H9 (cell line): ENCODE measurements at regions not wholly inside any gene's neighbourhood (a gene's known extent, or its start where the extent isn't known, plus 50 kb on each side); places are given as distances from the start of the nearest gene placed in this dataset.

Source experiments
- DNase-seq: peaks from one replicate; pipeline ENCODE4 v3.0.0-alpha.2; 2017
- H2AFZ ChIP-seq: one replicate; pipeline ENCODE4 v1.6.1; 2013; ENCODE audit warnings: mild to moderate bottlenecking, low read length, control low read depth, moderate library complexity
- H2AK5ac ChIP-seq: 2 replicates; pipeline ENCODE4 v1.6.1; 2013; ENCODE audit warnings: low read length, control low read depth, mixed read lengths; ENCODE audit not compliant: insufficient read length
- H2BK120ac ChIP-seq: one replicate; pipeline ENCODE4 v1.6.1; 2013; ENCODE audit warnings: low read depth, mild to moderate bottlenecking, low read length, control low read depth, inconsistent platforms; ENCODE audit not compliant: poor library complexity, severe bottlenecking
- H2BK12ac ChIP-seq: 2 replicates; pipeline ENCODE4 v1.6.1; 2013; ENCODE audit warnings: low read length, control low read depth, mixed read lengths, low read depth; ENCODE audit not compliant: insufficient read length
- H2BK15ac ChIP-seq: 2 replicates; pipeline ENCODE4 v1.6.1; 2013; ENCODE audit warnings: low read depth, low read length, control low read depth
- H2BK20ac ChIP-seq: one replicate; pipeline ENCODE4 v1.6.1; 2013; ENCODE audit warnings: low read depth, mild to moderate bottlenecking, low read length, control low read depth, inconsistent platforms; ENCODE audit not compliant: poor library complexity, severe bottlenecking
- H2BK5ac ChIP-seq: 2 replicates; pipeline ENCODE4 v1.6.1; 2013; ENCODE audit warnings: low read length, control low read depth, mixed read lengths; ENCODE audit not compliant: insufficient read length
- H3K14ac ChIP-seq: 2 replicates; pipeline ENCODE4 v1.6.1; 2013; ENCODE audit warnings: low read length, control low read depth; ENCODE audit not compliant: insufficient read depth
- H3K18ac ChIP-seq: 2 replicates; pipeline ENCODE4 v1.6.1; 2013; ENCODE audit warnings: low read depth, mild to moderate bottlenecking, mixed read lengths, low read length, control low read depth; ENCODE audit not compliant: insufficient read length
- H3K23ac ChIP-seq: 2 replicates; pipeline ENCODE4 v1.6.1; 2013; ENCODE audit warnings: low read length, control low read depth, mixed read lengths, low read depth; ENCODE audit not compliant: insufficient read length
- H3K23me2 ChIP-seq: 2 replicates; pipeline ENCODE4 v1.6.1; 2013; ENCODE audit warnings: low read depth, mild to moderate bottlenecking, mixed read lengths, low read length, control low read depth; ENCODE audit not compliant: insufficient read length, poor library complexity, severe bottlenecking
- H3K27ac ChIP-seq: 2 replicates; pipeline ENCODE4 v1.5.1; 2013; ENCODE audit warnings: low read length, control low read depth, mixed read lengths, low read depth; ENCODE audit not compliant: insufficient read length
- H3K27me3 ChIP-seq: 2 replicates; pipeline ENCODE4 v1.6.1; 2013; ENCODE audit warnings: low read length, control low read depth, inconsistent platforms; ENCODE audit not compliant: insufficient read depth
- H3K4ac ChIP-seq: 2 replicates; pipeline ENCODE4 v1.6.1; 2013; ENCODE audit warnings: low read depth, mild to moderate bottlenecking, control low read depth, inconsistent platforms, low read length, moderate library complexity
- H3K4me1 ChIP-seq: 2 replicates; pipeline ENCODE4 v1.6.1; 2013; ENCODE audit warnings: low read length, control low read depth, inconsistent platforms; ENCODE audit not compliant: insufficient read depth
- H3K4me2 ChIP-seq: 2 replicates; pipeline ENCODE4 v1.6.1; 2013; ENCODE audit warnings: low read length, control low read depth, mixed read lengths; ENCODE audit not compliant: insufficient read length, insufficient read depth
- H3K56ac ChIP-seq: 2 replicates; pipeline ENCODE4 v1.6.1; 2013; ENCODE audit warnings: low read depth, mild to moderate bottlenecking, mixed read lengths, low read length, control low read depth; ENCODE audit not compliant: insufficient read length
- H3K79me1 ChIP-seq: 2 replicates; pipeline ENCODE4 v1.6.1; 2013; ENCODE audit warnings: low read depth, mild to moderate bottlenecking, moderate library complexity, low read length, control low read depth, inconsistent platforms; ENCODE audit not compliant: insufficient read depth, poor library complexity, severe bottlenecking
- H3K79me2 ChIP-seq: 2 replicates; pipeline ENCODE4 v1.6.1; 2013; ENCODE audit warnings: low read length, control low read depth, inconsistent platforms; ENCODE audit not compliant: insufficient read depth
- H3K9ac ChIP-seq: 2 replicates; pipeline ENCODE4 v1.6.1; 2013; ENCODE audit warnings: low read length, control low read depth, mixed read lengths; ENCODE audit not compliant: insufficient read length; ENCODE audit errors: extremely low read depth
- H3K9me3 ChIP-seq: one replicate; pipeline ENCODE4 v1.6.1; 2013; ENCODE audit warnings: low read depth, low read length, inconsistent platforms; ENCODE audit not compliant: control insufficient read depth
- H3T11ph ChIP-seq: one replicate; pipeline ENCODE4 v1.6.1; 2013; ENCODE audit warnings: mild to moderate bottlenecking, low read length, control low read depth, inconsistent platforms
- H4K20me1 ChIP-seq: one replicate; pipeline ENCODE4 v1.6.1; 2013; ENCODE audit not compliant: control insufficient read depth, insufficient read length, insufficient read depth
- H4K5ac ChIP-seq: 2 replicates; pipeline ENCODE4 v1.6.1; 2013; ENCODE audit warnings: low read depth, mild to moderate bottlenecking, mixed read lengths, low read length, control low read depth; ENCODE audit not compliant: insufficient read length
- H4K8ac ChIP-seq: replicated peaks from 2 replicates; pipeline ENCODE4 v1.6.1; 2013; ENCODE audit warnings: low read length, control low read depth, mixed read lengths, low read depth; ENCODE audit not compliant: insufficient read length
- H4K91ac ChIP-seq: 2 replicates; pipeline ENCODE4 v1.6.1; 2013; ENCODE audit warnings: low read depth, mild to moderate bottlenecking, moderate library complexity, mixed read lengths, low read length, control low read depth; ENCODE audit not compliant: insufficient read length
- H3K27ac Mint-ChIP-seq, 3 experiments: 2 replicates in 2 of 3; 3 replicates in 1 of 3; pipeline ENCODE4 v1.8.0; 2020 to 2021; ENCODE audit warnings: mixed read lengths in 3 of 3, mild to moderate bottlenecking in 1 of 3, moderate library complexity in 1 of 3
- H3K27me3 Mint-ChIP-seq: 2 replicates; pipeline ENCODE4 v1.8.0; 2021; ENCODE audit warnings: low read depth, mild to moderate bottlenecking, moderate library complexity, mixed read lengths
- H3K36me3 Mint-ChIP-seq, 3 experiments: 2 replicates in 2 of 3; 3 replicates in 1 of 3; pipeline ENCODE4 v1.8.0; 2020 to 2021; ENCODE audit warnings: low read depth in 3 of 3, mixed read lengths in 3 of 3; ENCODE audit not compliant: insufficient read depth in 1 of 3
- H3K4me1 Mint-ChIP-seq, 2 experiments: 2 replicates each; pipeline ENCODE4 v1.8.0; 2020; ENCODE audit warnings: mixed read lengths in 2 of 2
- H3K4me3 Mint-ChIP-seq, 2 experiments: 2 replicates in 1 of 2; 3 replicates in 1 of 2; pipeline ENCODE4 v1.8.0; 2020 to 2021; ENCODE audit warnings: mild to moderate bottlenecking in 2 of 2, mixed read lengths in 2 of 2, moderate library complexity in 1 of 2
- H3K9me3 Mint-ChIP-seq, 2 experiments: 2 replicates in 1 of 2; 3 replicates in 1 of 2; pipeline ENCODE4 v1.8.0; 2020; ENCODE audit warnings: mild to moderate bottlenecking in 2 of 2, mixed read lengths in 2 of 2, moderate library complexity in 1 of 2
- WGBS: extraction: QIAGEN DNeasy Blood & Tissue Kit; methylation state at CpG from one replicate; pipeline ENCODE4 v1.1.7; 2013; ENCODE audit warnings: missing lambda C conversion rate, low lambda C conversion rate, mixed read lengths; ENCODE audit not compliant: insufficient read length; ENCODE audit errors: extremely low coverage; 5-methylcytosine and 5-hydroxymethylcytosine counted together
- TF ChIP-seq, protein P1 (sequence below): fragments of 200-600 bp; sonication (generic); conservative IDR thresholded peaks from 3 replicates; pipeline ENCODE4 v1.8.0; 2021; ENCODE audit warnings: antibody characterized with exemption, mild to moderate bottlenecking

DNA sequence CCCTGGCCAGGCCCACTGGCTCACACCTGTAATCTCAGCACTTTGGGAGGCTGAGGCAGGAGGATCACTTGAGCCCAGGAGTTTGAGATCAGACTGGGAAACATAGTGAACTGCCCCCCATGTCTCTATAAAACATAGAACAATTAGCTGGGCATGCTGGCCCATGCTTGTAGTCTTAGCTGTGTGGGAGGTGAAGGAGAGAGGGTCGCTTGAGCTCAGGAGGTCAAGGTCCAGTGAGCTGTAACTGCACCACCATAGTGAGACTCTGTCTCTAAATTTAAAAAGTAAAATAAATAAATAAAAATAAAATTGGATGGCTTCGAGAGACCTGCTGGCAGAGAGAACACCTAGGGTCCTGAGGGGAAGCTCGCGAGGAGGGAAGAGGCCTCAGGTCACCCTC is 69.9 kb upstream of the PARD3 start:
- no peak overlapping the region for H3K56ac ChIP-seq
- H2BK120ac ChIP-seq, result no peak overlapping the region
- no peak overlapping the region for H3K27ac ChIP-seq
- Mint-ChIP-seq H3K9me3 (no peaks in the 10 kb centered on the region; a peak in 1 of 5 replicates), H3K4me1 (peaks cover 3 to 6% of the 10 kb centered on the region in 2 experiments; a peak in 3 of 4 replicates), H3K27me3 (peaks cover 4% of the 10 kb centered on the region), H3K27ac (peak overlapping the region in 1 of 3 experiments; percentile 60; a peak in 1 of 7 replicates), H3K4me3 (no peak overlapping the region), H3K36me3 (no peaks in the 10 kb centered on the region)
- no peak for DNase-seq
- no peak overlapping the region for H2BK15ac ChIP-seq
- no peak overlapping the region for H2BK12ac ChIP-seq
- no peaks in the 10 kb centered on the region for H4K20me1 ChIP-seq
- TF ChIP-seq, protein P1, sequence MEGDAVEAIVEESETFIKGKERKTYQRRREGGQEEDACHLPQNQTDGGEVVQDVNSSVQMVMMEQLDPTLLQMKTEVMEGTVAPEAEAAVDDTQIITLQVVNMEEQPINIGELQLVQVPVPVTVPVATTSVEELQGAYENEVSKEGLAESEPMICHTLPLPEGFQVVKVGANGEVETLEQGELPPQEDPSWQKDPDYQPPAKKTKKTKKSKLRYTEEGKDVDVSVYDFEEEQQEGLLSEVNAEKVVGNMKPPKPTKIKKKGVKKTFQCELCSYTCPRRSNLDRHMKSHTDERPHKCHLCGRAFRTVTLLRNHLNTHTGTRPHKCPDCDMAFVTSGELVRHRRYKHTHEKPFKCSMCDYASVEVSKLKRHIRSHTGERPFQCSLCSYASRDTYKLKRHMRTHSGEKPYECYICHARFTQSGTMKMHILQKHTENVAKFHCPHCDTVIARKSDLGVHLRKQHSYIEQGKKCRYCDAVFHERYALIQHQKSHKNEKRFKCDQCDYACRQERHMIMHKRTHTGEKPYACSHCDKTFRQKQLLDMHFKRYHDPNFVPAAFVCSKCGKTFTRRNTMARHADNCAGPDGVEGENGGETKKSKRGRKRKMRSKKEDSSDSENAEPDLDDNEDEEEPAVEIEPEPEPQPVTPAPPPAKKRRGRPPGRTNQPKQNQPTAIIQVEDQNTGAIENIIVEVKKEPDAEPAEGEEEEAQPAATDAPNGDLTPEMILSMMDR, result no peak
- no peaks in the 10 kb centered on the region for H3K79me2 ChIP-seq
- H4K8ac ChIP-seq, result no peak overlapping the region
- H3K9ac ChIP-seq, result no peak overlapping the region
- no peak overlapping the region for H2BK5ac ChIP-seq
- no peak overlapping the region for H3K23ac ChIP-seq
- H3K79me1 ChIP-seq, result no peaks in the 10 kb centered on the region
- no peaks in the 10 kb centered on the region for H3K27me3 ChIP-seq
- no peak overlapping the region for H4K91ac ChIP-seq
- no peak overlapping the region for H3K14ac ChIP-seq
- H3K4ac ChIP-seq, result no peak overlapping the region
- WGBS, result no CpG with 5 or more reads among the region's 4 CpGs
- no peak overlapping the region for H3K4me2 ChIP-seq
- H3K18ac ChIP-seq, result no peak overlapping the region
- H2BK20ac ChIP-seq, result no peak overlapping the region
- no peak overlapping the region for H4K5ac ChIP-seq
- no peak overlapping the region for H2AFZ ChIP-seq
- no peak overlapping the region for H2AK5ac ChIP-seq
- H3K9me3 ChIP-seq, result no peaks in the 10 kb centered on the region
- no peak overlapping the region for H3T11ph ChIP-seq
- no peaks in the 10 kb centered on the region for H3K23me2 ChIP-seq
- H3K4me1 ChIP-seq, result no peaks in the 10 kb centered on the region
